GM12892 (cell line): ENCODE measurements at regions not wholly inside any gene's neighbourhood (a gene's known extent, or its start where the extent isn't known, plus 50 kb on each side); places are given as distances from the start of the nearest gene placed in this dataset.
"Not testable (repeated sequence)": the region's sequence is repeated elsewhere in the genome, so short reads cannot be mapped to it uniquely, and the experiment has no call there.

Experiments
- DNase-seq: peaks from one replicate; pipeline ENCODE4 v3.0.0; 2011; ENCODE audit not compliant: insufficient read length
- FAIRE-seq: peaks from 2 replicates; lab custom pipeline; 2011; peaks lifted over from hg19 to GRCh38; lab: Jason Lieb, UNC
- POLR2A ChIP-seq: IDR thresholded peaks from 2 replicates; pipeline ENCODE4 v1.6.1; 2011; ENCODE audit warnings: low read depth, low read length, control low read depth
- POLR2AphosphoS5 ChIP-seq: IDR thresholded peaks from 2 replicates; pipeline ENCODE4 v1.6.1; 2011; ENCODE audit warnings: low read depth, low read length, control low read depth
- TAF1 ChIP-seq: IDR thresholded peaks from 2 replicates; pipeline ENCODE4 v1.6.1; 2011; ENCODE audit warnings: low read depth, mild to moderate bottlenecking, control low read depth, low read length, borderline replicate concordance

DNA sequence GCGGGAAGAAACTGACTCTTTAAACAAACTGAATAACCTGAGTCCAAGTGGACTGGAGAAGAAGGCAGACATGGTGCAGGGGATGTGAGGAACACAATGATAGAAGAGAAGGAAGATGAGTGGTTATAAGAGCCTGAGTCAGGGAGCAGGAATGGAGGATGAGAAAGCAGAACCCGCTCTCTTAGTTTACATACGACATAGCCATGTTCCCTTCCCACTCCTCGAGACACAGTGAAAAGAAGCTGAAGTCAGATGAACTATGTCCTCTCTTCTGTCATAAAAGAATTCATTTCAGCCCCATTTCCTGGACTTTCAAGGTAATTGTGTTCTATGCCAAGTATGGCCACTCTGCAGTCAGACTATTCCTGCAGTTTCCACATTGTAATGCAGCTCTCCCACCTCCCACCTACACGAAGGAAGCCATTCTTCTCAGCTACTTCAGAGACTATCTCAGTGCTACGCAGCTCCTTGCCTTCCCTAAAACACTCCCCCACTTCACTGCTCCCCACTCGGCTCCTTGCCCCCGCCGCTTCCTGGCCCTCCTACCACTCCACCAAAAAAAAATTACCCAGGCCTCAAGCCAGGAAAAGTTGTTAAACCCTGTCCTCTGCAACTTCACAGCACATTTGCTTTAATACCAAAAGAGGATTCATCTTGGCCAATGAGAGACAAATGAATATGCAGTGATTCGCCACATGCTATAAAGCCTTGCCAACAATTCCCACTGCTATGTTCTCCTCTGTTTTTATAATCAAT lies 323.4 kb upstream of the EPHA4 start:
- DNase-seq: no peak
- no peak for TF ChIP-seq TAF1
- no peak for TF ChIP-seq POLR2A
- TF ChIP-seq POLR2AphosphoS5: no peak
- no peak for FAIRE-seq

- TF ChIP-seq POLR2AphosphoS5: no peak
- no peak for TF ChIP-seq POLR2A
- no peak for TF ChIP-seq TAF1
- no peak for DNase-seq
- no peak for FAIRE-seq
Measured at GRCh38 chr2:221893501-221893900, 321.4 kb upstream of the EPHA4 start.

DNA sequence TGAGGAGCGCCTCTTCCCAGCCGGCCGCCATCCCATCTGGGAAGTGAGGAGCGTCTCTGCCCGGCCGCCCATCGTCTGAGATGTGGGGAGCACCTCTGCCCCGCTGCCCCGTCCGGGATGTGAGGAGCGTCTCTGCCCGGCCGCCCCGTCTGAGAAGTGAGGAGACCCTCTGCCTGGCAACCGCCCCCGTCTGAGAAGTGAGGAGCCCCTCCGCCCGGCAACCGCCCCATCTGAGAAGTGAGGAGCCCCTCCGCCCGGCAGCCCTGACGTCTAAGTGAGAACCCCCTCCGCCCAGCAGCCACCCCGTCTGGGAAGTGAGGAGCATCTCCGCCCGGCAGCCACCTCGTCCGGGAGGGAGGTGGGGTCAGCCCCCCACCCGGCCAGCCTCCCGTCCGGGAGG lies 319.9 kb upstream of the EPHA4 start:
- not testable (repeated sequence) for DNase-seq, FAIRE-seq

GRCh38 chr2:221883976-221884375 lies 311.9 kb upstream of the EPHA4 start:
- DNase-seq (no peak), FAIRE-seq (no peak)
- TF ChIP-seq POLR2A (no peak), POLR2AphosphoS5 (no peak), TAF1 (no peak)

- TF ChIP-seq POLR2A: no peak
- TF ChIP-seq TAF1: no peak
- TF ChIP-seq POLR2AphosphoS5: no peak
- FAIRE-seq (no peak), DNase-seq (no peak)
Measured at GRCh38 chr2:221876016-221876415, 303.9 kb upstream of the EPHA4 start.

GRCh38 chr2:221874444-221874843 lies 302.3 kb upstream of the EPHA4 start:
- no peak for DNase-seq
- no peak for FAIRE-seq
- TF ChIP-seq POLR2AphosphoS5 (no peak), POLR2A (no peak), TAF1 (no peak)

GRCh38 chr2:221857719-221858118 lies 285.6 kb upstream of the EPHA4 start:
- FAIRE-seq: no peak
- TF ChIP-seq POLR2AphosphoS5: no peak
- no peak for TF ChIP-seq POLR2A
- no peak for TF ChIP-seq TAF1
- no peak for DNase-seq

GRCh38 chr2:221853297-221853696 lies 281.2 kb upstream of the EPHA4 start:
- FAIRE-seq: no peak
- DNase-seq: no peak
- TF ChIP-seq TAF1 (no peak), POLR2AphosphoS5 (no peak), POLR2A (no peak)

DNA sequence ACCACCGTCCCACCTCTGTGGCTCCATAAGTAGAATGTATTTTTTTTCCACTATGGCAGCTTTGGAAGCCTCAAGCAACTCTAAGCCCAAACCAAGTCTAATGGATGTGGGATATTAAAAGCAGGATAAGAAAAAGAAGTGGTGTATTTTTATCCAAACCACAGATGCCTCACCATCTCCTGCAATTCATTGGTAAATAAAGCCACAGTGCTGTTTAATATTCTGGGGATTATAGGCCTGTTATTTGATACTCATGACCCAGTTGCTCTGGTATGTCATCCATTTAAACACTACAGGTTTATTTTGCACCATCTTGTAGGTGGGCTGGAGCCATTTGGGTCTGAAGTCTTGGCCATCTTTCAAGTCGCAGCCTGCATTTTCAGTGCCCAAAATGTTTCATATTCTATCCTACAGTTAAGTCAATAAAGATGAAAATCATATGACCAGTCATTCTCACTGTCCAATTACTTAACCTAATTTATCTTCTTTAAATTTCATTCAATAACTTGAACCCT lies 279.5 kb upstream of the EPHA4 start:
- DNase-seq: no peak
- TF ChIP-seq TAF1: no peak
- no peak for TF ChIP-seq POLR2AphosphoS5
- no peak for TF ChIP-seq POLR2A
- no peak for FAIRE-seq

DNA sequence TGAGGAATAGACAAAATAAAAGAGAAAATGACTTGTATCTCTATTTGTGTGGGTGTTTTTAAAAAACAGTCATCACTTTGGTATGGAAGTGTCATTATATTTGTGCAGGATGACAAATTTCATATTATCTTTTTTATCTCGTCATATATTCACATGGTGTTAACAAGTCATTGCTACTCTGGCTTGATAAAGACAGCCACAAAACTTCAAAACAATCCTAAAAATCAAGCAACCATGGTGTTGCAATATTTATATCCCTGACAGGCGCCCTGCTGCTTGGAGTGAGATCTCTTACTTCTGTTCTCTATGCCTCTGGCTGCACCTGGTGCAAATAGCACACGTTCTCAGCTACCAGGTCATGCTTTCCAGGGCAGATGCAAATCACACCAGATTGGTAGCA lies 278.0 kb upstream of the EPHA4 start:
- TF ChIP-seq POLR2AphosphoS5: no peak
- TF ChIP-seq TAF1: no peak
- no peak for TF ChIP-seq POLR2A
- no peak for DNase-seq
- no peak for FAIRE-seq

- DNase-seq: no peak
- TF ChIP-seq POLR2AphosphoS5: no peak
- FAIRE-seq: no peak
Measured at GRCh38 chr2:221848286-221848685, 276.2 kb upstream of the EPHA4 start.

DNA sequence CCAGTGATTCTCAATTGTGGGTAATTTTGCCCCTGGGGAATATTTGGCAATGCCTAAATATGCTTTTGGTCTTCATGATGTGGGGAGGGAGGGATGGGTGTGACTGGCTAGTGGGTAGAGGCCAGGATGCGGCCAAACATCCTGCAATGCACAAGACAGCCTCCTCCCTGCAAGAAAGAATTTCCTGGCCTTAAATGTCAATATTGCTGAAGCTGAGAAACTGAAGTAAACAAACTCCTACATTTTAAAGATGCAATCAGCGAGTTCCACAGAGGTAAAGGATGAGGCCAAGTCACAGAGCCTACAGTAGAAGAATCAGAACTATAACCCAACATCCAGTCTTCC lies 272.9 kb upstream of the EPHA4 start:
- TF ChIP-seq POLR2A (no peak), POLR2AphosphoS5 (no peak), TAF1 (no peak)
- no peak for FAIRE-seq
- DNase-seq: no peak
